ENCODE measurements at regions not wholly inside any gene's neighbourhood (a gene's known extent, or its start where the extent isn't known, plus 50 kb on each side); places are given as distances from the start of the nearest gene placed in this dataset.

- no peaks in the 10 kb centered on the region for H3K4me1 ChIP-seq (ENCODE audit: insufficient read depth, low read length)
- intact Hi-C loops (cut with micrococcal nuclease; ENCODE audit: unreplicated experiment), result no loop called here
- POLR2A ChIA-PET, result no interaction called here
- in situ Hi-C loops (cut with HindIII; ENCODE audit: extremely low pct_ligation_motif_present, low pct_unique_long_range_greater_than_20kb), result no loop called here
- TF ChIP-seq EP300 (IDR thresholded peaks at IDR 0.05; ENCODE audit: low read depth in 2 of 2, low read length in 2 of 2) (no peak), EP300 (CRISPR knock-in tag; IDR thresholded peaks at IDR 0.05; ENCODE audit: borderline replicate concordance) (no peak), ZNF263 (CRISPR knock-in tag; IDR thresholded peaks at IDR 0.05) (no peak), NFIB (CRISPR knock-in tag; IDR thresholded peaks at IDR 0.05; ENCODE audit: borderline replicate concordance) (no peak), NR2F2 (IDR thresholded peaks at IDR 0.05; ENCODE audit: borderline replicate concordance, low read depth) (no peak), HDAC1 (CRISPR knock-in tag; IDR thresholded peaks at IDR 0.05) (no peak), FOSL1 (CRISPR knock-in tag; IDR thresholded peaks at IDR 0.05; ENCODE audit: borderline replicate concordance) (no peak), RARA (CRISPR knock-in tag; IDR thresholded peaks at IDR 0.05) (peak; percentile 43; the same call in 1 of the 2 replicates), RFX5 (IDR thresholded peaks at IDR 0.05; ENCODE audit: low read depth, low read length) (0 out of 2 replicates have a peak, but pooled peaks have one; percentile 32)
- TF ChIP-seq, protein P1, sequence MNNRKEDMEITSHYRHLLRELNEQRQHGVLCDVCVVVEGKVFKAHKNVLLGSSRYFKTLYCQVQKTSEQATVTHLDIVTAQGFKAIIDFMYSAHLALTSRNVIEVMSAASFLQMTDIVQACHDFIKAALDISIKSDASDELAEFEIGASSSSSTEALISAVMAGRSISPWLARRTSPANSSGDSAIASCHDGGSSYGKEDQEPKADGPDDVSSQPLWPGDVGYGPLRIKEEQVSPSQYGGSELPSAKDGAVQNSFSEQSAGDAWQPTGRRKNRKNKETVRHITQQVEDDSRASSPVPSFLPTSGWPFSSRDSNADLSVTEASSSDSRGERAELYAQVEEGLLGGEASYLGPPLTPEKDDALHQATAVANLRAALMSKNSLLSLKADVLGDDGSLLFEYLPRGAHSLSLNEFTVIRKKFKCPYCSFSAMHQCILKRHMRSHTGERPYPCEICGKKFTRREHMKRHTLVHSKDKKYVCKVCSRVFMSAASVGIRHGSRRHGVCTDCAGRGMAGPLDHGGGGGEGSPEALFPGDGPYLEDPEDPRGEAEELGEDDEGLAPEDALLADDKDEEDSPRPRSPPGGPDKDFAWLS (CRISPR knock-in tag; IDR thresholded peaks at IDR 0.05; ENCODE audit: borderline replicate concordance), result no peak
- H3K4me3 ChIP-seq (replicated peaks in 1 of 3; ENCODE audit: insufficient read depth in 1 of 3, low read depth in 2 of 3, low read length in 3 of 3), result no peak overlapping the region
- FAIRE-seq (no peak), DNase-seq (ENCODE audit: low spot score) (peak; percentile 27), ATAC-seq (peak; percentile 66; the same call in 2 of the 3 replicates)
- H3K27me3 ChIP-seq (ENCODE audit: control insufficient read depth in 1 of 2, insufficient read depth in 2 of 2, low read length in 2 of 2), result no peaks in the 10 kb centered on the region; a peak in 1 of 5 replicates
- CTCF ChIA-PET (ENCODE audit: low intra/inter-chr PET ratio, low total read pairs), result no interaction called here
- H3K79me2 ChIP-seq (ENCODE audit: insufficient read depth, low read length), result no peaks in the 10 kb centered on the region
- no peaks in the 10 kb centered on the region for H4K20me1 ChIP-seq (ENCODE audit: insufficient read depth, low read length)
- no peak overlapping the region for H3K27ac ChIP-seq (ENCODE audit: extremely low read length, insufficient read depth, low read length)
- no peaks in the 10 kb centered on the region for H3K9me3 ChIP-seq (ENCODE audit: low read length)
- no peak overlapping the region for H3K4me2 ChIP-seq (ENCODE audit: low read depth, low read length)
- H3K9ac ChIP-seq (ENCODE audit: insufficient read depth, low read depth, low read length), result no peak overlapping the region
- no peaks in the 10 kb centered on the region for H3K36me3 ChIP-seq (replicated peaks in 1 of 2; ENCODE audit: control insufficient read depth in 1 of 2, insufficient read depth in 2 of 2, low read length in 2 of 2)
- H2AFZ ChIP-seq (ENCODE audit: low read length), result no peak overlapping the region
- BruUV-seq (replicated peaks), result no TSS peak
- WGBS (ENCODE audit: low lambda C conversion rate), result 15% methylated on average over 8 of the region's 8 CpGs
Measured at GRCh38 chr2:220228310-220229006, 601.0 kb downstream of the SLC4A3 start.
